ENCODE measurements at regions not wholly inside any gene's neighbourhood (a gene's known extent, or its start where the extent isn't known, plus 50 kb on each side); places are given as distances from the start of the nearest gene placed in this dataset.

DNA sequence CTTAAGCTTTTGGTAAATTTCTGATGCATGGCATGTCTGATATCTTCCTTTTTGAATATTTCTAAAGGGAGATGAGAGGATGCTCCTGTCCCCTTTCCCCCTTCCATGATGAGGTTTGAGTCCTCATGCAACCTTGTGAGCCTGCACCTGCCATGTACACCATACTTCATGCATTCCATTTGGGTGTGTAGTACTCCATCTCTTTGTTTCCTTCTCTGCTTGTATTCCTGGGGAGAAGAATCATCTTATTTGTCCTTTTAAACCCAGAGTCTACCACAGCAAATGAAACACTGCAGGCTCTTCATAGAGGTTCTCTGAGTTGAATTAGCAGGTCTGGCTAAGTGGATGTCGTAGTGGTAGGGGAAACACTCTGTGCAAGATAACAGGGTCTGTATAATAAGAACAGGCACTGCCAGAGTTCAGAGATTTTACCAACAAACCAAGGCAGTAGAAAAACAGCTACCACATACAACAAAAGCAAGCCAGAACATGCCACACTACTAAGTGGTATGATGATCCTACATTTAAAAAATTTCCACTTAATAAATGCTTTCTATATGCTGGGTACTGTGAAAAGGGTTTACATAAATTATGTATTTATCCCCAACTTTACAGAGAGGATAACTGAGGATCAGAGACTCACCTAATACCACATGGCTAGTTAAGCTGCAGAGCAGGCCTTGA lies 439.8 kb upstream of the GRIA1 start:
- DNase-seq (ENCODE audit: low read depth, low spot score), result no peak
- no peak overlapping the region for H3K4me3 ChIP-seq (ENCODE audit: low read length)

DNA sequence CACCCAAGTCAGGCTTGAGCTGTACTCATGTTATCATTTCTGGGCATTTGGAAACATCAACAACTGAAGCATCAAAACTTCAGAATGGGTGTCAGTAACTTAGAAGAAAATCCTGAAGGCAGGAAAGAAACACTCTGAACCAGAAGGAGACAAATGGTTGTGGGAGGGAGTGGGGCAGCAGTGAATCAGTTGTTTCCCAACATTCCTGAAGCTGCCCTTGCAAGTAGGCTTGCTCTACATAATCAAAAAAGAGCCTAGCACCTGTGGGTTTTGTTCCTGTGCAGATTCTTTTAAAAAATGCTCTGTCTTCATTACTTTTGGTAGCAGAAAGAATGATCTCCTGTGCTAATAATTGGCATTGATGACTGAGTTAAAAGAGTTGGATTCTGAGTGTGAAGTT lies 424.2 kb upstream of the GRIA1 start:
- no peak for DNase-seq (ENCODE audit: low read depth, low spot score)
- H3K4me3 ChIP-seq (ENCODE audit: low read length), result no peak overlapping the region

DNA sequence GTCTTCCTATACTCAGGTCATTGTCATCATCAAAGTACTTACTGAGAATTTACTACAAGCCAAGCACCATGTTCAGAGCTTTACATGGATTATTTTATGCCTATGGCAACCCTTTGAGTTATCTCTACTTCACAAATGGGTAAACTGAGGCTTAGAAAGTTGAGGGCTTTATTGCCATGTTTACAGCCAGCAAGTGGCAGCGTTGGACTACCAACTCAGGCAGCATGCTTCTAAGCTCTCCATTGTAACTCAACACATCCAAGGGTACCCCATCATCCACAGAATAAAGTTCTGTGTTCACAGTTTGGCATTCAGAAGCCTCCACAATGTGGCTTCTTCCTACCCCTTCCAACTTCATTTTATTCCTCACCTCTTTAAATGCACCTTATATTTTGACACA lies 422.6 kb upstream of the GRIA1 start:
- no peak for DNase-seq (ENCODE audit: low read depth, low spot score)
- no peak overlapping the region for H3K4me3 ChIP-seq (ENCODE audit: low read length)

DNA sequence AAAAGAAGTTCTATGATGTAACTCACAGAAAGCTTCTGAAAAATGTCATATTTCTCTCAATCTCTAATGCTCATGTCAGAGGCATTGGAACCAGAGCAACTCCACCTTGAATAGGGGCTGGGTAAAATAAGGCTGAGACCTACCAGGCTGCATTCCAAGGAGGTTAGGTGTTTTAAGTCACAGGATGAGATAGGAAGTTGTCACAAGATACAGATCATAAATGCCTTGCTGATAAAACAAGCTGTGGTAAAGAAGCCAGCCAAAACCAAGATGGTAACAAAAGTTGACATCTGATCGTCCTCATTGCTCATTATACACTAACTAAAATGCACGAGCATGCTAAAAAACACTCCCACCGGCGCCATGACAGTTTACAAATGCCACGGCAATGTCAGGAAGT lies 411.1 kb upstream of the GRIA1 start:
- no peak overlapping the region for H3K4me3 ChIP-seq (ENCODE audit: low read length)
- no peak for DNase-seq (ENCODE audit: low read depth, low spot score)

DNA sequence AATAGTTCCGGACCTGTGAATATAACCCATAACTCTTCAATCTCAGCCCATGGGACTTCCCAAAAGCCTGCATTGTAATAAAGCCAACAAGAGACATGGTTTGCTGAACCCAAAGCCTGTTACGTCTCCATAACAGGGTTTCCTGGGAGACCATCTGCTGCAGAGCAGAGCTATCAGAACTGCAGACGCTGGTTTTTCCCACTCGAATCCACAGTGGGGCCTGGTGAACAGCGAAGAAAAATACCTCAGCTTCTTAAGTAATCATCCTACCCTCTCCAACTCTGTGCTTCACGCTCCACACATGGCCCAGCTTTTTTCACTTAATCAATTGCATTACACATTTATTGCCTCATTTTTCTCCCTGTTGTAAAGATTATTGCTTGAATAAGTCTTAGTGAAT lies 409.5 kb upstream of the GRIA1 start:
- DNase-seq (ENCODE audit: low read depth, low spot score), result no peak
- H3K4me3 ChIP-seq (ENCODE audit: low read length), result no peak overlapping the region

DNA sequence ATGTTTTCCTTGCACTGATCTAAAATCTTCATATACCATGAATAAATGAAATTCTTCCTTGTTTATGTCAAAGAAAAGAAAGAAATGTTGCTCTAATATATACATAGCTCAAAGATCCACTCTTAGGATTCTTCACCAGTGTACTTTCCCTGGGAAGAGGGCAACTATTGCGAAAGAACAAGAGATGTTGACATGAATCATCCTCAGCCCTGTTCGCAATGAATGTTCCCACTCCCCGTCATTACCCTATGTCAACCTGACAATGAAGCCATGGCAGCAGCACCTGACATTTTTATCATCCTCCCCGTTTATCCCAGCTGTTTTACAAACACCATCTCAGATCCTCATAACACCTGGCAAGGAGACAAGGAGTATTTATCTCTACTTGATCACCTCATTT lies 409.1 kb upstream of the GRIA1 start:
- no peak for DNase-seq (ENCODE audit: low read depth, low spot score)
- H3K4me3 ChIP-seq (ENCODE audit: low read length), result no peak overlapping the region

DNA sequence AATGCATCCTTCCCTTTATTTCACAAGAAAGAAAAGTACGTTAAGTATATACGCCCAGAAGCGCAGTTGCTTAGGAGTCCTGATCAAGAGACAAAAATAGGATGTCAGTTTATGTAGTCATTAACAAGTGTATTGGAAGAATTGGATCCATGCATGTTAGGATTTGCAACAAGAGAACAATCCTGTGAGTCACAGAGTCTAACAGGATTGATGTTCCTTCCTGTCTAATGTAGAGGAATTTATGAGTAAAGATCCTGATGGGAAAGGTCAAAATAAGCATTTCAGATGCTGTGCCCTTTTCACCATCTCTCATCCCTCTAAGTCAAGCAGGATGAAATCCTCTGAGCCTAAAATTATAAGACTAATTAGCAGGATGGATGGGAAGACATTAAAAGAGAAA lies 406.0 kb upstream of the GRIA1 start:
- H3K4me3 ChIP-seq (ENCODE audit: low read length), result no peak overlapping the region
- no peak for DNase-seq (ENCODE audit: low read depth, low spot score)

DNA sequence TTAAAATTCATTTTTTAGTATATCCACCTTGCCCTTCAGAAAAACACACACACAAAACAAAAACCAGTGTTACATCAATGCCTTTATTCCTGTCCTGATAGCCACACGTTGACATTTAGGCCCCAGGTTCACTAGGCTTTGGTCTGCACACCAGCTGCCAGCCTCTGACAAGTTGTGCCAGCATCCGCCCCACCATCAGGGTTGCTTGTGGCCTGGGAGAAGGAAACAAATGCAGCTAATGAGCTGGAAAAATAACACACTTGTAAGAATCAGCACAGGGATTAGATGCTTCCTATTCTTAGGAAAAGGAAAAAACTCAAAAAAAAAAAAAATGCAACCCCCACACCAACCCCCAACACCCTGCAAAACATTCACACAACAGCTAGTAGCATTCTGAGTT lies 404.0 kb upstream of the GRIA1 start:
- DNase-seq (ENCODE audit: low read depth, low spot score), result no peak

DNA sequence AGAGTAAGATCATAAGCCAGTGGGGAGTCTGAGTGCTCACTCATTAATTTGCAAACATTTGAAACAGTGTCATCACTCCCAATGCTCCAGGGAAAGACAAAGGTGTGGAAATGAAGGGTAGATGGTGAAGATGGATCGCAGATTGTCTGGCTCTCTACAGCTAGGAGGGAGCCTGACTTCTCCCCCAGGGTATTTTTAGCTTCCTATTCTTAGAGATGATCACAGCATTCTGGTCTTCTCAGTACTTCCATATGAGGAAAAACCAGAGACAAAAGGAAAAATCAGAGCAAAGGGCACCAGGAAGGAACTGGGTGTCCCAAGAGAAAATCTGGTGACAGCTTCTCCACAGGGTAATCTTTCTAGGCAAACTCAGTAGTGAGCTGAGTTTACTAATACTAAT lies 401.9 kb upstream of the GRIA1 start:
- DNase-seq (ENCODE audit: low read depth, low spot score), result no peak
- H3K4me3 ChIP-seq (ENCODE audit: low read length), result no peak overlapping the region

More for the DNA sequence above, 404.0 kb upstream of the GRIA1 start:
- no peak overlapping the region for H3K4me3 ChIP-seq (ENCODE audit: low read length)

DNA sequence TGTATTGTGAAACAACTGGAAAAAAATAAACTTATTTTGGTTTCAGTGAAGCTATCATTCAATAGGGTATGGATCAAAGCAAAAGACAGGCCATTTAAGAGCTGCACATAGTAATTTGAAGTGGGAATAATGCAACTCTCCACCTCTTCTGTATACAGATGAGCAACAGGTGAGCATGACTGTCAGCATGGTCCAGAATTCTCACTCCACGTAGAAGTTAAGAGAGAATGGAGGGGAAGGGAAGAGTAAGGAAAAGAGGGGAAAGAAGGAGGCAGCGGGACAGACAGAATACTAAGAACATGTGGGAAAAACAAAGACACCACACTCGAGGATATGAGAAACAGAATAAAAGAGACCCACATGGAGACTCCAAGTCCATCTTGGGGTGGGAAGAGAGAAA lies 396.1 kb upstream of the GRIA1 start:
- DNase-seq (ENCODE audit: low read depth, low spot score), result no peak

DNA sequence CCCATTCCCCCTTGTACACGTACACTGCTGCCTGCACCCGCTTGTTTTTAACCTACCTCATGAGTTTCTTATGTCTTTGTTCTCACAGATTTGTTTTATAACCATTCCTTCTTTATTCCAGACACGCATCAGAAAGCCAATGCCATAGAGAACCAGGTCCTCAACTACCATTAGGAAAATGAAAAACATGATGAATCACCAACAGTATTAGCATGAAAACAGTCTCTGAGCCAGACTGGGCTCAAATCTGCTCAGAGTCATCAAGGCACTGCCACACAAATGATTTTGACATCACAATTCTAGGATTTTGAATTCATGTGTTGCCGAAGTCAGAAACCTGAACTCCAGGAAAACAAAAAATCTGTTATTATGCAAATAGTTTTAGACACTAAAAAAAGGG lies 394.1 kb upstream of the GRIA1 start:
- no peak overlapping the region for H3K4me3 ChIP-seq (ENCODE audit: low read length)
- DNase-seq (ENCODE audit: low read depth, low spot score), result no peak

More for the DNA sequence above, 396.1 kb upstream of the GRIA1 start:
- no peak overlapping the region for H3K4me3 ChIP-seq (ENCODE audit: low read length)

DNA sequence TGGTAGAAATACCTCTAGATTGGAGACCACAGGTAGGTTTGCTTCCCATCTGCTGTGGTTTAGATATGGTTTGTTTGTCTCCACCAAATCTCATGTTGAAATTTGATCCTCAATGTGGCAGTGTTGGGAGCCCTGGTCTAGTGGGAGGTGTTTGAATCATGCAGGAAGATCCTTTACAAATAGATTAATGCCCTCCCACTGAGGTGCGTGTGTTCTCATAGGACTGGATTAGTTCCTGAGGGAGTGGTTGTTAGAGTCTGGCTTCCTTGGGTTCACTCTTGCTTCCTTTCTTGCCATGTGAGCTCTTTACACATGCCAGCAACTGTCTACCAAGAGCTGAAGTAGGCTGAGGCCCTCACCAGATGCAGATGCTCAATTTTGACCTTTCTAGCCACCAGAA lies 391.1 kb upstream of the GRIA1 start:
- no peak for DNase-seq (ENCODE audit: low read depth, low spot score)
- H3K4me3 ChIP-seq (ENCODE audit: low read length), result no peak overlapping the region

DNA sequence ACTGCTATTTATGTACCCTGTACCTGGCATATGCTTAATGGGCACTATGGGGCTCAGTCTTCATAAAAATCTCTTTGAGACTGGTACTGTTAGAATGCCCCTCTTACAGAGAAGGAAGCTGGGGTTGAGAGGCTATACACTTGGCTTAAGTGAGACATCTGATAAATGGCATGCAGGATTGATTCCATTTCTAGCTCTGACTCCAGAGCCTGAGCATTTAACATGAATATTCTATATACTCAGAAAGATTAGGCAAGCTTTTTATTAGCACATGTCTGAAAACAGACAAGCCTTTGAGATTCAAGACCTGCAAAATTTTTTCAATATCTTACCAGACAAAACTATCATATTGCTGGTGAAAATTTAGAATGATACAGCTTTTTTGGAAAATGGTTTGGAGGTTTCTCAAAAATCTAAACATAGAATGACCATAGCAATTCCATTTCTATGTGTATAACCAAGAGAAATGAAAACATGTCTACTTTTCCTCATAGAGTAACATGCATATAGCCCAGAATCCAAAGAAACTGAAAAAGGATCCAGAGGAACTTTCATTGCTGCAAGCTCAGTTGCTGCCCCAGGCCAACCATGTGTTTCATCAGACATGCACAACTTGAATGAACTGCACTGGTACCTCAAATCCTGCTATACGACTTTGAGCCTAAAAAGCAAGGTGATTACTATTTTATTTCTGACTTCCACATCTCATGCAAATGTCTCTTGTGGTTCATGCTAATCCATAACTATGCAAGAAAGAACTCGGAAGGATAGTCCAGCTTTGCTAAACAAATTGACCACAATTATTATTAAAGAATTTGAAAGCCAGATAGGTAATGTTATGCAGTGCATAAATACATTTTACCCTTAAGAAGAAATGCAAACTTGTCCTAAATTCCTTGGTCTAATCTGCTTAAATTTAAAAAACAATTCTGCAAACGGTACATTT lies 389.0 kb upstream of the GRIA1 start:
- no peak overlapping the region for H3K4me3 ChIP-seq (ENCODE audit: low read length)
- DNase-seq (ENCODE audit: low read depth, low spot score), result no peak

DNA sequence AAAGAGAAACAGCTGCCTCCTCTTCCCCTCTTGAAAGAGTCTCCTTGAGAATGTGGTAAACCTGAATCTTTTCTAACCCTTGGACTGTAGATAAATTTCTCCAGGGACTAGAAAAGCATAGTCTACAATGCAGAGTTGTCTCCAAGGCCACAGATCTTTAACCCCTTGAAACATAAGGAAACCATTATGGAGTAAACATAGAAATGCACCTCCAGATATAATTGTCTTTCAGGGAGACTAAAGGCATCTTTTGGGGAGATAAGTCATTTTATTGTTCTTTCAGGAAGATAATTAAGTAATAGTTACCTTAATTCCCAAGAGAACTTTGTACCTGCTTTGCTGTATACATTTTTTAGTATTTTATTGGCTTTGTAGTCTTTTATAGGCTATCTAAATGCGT lies 373.6 kb upstream of the GRIA1 start:
- no peak for DNase-seq (ENCODE audit: low read depth, low spot score)
- H3K4me3 ChIP-seq (ENCODE audit: low read length), result no peak overlapping the region

DNA sequence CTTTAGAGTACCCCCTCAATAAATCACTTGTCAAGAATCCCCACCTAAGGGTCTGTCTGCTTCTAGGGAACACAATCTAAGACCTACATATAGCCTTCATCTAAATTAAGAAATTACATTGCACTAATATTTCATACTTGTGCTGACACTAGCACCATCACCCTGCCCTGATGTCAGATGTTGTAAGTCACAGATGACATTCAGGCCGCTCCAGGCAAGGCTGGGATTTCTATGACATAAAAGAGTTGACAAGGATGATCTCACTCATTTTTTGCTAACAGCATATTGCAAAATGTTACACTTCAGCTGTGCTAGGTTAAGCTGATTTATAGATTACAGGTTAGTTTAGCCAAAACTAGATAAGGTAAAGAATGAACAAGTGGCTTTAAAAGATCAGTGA lies 372.5 kb upstream of the GRIA1 start:
- DNase-seq (ENCODE audit: low read depth, low spot score), result no peak
- no peak overlapping the region for H3K4me3 ChIP-seq (ENCODE audit: low read length)

DNA sequence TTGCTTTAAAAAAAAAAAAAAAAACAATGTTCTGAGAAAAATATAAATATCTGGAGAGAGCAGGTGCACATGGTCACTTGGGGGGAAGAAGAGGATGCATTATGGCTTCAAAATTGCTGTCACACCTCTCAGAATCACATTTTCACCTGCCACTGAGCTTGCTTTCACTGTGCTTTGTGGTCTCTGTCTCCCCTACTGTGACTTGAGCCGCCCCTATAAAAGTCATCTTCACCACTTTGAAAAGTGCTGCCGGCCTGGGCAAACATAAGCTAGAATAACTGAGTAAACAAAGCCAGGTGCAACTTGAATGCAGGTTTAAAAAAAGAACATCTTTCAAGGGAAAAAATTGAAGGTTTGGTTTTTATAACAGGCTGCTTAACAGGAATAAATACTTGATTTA lies 368.1 kb upstream of the GRIA1 start:
- H3K4me3 ChIP-seq (ENCODE audit: low read length), result no peak overlapping the region
- no peak for DNase-seq (ENCODE audit: low read depth, low spot score)

DNA sequence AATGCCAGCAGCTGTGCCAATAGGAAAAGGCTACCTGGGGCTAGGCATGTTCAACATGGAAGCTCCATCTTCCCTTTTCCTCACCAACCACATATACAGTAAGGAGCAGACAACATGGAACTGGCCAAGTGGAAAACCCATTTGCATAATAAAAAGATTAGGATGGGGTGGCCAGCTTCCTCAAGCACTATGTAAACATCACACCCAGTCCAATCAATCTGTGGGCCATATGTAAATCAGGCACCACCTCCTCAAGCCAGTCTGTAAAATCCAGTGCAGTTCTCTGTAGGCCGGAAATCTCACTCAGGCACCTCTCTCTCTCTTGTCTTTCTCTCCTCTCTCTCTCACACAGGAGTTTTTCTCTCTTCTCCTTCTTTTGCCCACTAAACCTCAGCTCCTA lies 360.2 kb upstream of the GRIA1 start:
- DNase-seq (ENCODE audit: low read depth, low spot score), result no peak

DNA sequence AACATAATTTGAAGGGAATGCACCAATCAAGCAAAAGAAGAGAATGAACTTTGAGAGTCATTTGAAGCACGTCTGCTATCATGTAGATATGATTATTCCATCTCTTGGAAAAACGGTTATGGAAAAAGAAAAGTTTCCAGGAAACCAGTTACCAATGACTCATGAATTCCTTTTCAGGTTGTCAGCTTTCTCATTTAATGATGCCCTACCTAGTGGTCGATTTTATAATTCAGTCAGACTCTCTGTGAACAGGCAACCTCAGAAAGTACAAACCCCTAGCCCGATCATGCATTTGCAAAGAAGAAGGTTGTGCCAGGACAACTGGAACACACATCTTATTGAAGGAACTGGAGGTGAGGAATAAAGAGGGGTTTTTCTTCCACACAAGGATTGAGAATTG lies 355.1 kb upstream of the GRIA1 start:
- H3K4me3 ChIP-seq (ENCODE audit: low read length), result no peak overlapping the region
- DNase-seq (ENCODE audit: low read depth, low spot score), result no peak

More for the DNA sequence above, 360.2 kb upstream of the GRIA1 start:
- H3K4me3 ChIP-seq (ENCODE audit: low read length), result no peak overlapping the region

DNA sequence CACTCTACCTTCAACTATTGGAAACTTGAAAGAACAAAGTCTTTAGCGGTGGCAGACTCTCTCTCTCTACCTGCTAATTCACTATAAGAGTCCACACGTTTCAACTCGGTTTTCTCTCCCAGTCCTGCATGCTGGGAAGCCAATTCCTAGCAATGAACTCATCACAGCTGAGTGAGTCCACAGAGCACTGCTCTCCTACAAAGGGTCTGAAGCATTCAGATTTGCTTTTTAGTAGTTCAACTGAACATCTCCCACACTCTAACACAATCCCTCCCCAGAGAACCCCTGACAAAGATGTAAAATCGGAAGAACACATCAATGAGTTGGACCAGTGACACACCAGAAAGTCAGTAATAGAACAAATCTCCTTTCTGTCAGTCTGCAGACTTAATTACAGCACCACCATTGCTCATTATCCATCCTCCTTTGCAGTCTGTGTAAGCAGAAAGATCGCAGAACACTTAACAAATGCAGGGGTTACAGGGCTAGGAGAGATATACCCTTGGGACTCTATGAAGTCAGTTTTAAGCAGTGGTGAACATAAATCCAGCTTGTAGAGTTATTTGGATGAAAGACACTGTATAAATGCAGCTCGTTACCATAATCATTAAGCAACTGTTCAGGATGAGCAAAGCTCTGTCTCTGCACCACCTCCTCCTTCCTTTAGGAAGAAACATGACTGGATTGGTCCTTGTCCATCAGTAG lies 353.4 kb upstream of the GRIA1 start:
- H3K4me3 ChIP-seq (ENCODE audit: low read length), result no peak overlapping the region
- no peak for DNase-seq (ENCODE audit: low read depth, low spot score)

All from Jurkat, Clone E6-1 (cell line).